Fibroblast of upper back skin (primary cell): ENCODE measurements at regions not wholly inside any gene's neighbourhood (a gene's known extent, or its start where the extent isn't known, plus 50 kb on each side); places are given as distances from the start of the nearest gene placed in this dataset.
A peak's percentile ranks its signal among the peaks of the same experiment; 100 is the strongest.

Source experiments
- DNase-seq: peaks from one replicate; pipeline ENCODE4 v3.0.0-alpha.2; 2013

DNA sequence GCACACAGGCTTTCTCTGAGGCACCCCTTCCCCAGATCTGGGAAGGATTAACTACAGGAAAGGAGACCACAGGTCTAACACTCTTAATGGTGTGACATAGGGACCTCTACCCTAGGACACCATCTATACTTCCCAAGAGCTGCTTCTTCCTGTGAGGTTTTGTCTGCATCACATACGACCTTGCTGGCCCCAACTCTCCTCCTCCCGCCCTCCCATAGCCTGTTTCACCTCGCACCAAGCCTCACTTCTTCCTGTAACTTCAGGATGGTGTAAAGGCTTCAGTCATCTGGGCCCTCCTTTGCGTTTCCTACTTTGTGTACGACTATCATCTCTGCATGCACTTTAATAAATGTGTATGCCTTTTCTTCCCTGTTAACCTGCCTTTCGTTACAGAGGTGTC, 274.3 kb downstream of the KLF6 start:
- DNase-seq: no peak

DNA sequence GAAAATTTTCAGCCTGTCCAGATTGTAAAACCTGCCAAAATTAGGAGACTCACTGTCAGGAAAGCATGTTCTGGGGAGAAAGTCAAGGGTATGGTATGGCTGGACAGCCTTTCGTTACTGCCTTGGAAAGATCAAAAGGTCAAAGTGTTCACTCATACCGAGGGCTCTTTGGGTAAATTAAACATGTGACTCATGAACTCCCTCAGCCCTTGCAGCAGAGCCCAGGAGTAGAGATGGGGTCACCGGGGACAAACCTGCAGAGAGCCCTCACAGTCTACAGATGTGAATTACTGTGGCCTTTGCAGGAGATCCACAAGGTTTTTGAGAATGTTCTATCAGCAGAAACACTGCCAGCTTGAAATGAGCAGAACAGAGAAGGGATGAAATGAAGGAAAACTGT, 275.7 kb downstream of the KLF6 start:
- DNase-seq: no peak

DNA sequence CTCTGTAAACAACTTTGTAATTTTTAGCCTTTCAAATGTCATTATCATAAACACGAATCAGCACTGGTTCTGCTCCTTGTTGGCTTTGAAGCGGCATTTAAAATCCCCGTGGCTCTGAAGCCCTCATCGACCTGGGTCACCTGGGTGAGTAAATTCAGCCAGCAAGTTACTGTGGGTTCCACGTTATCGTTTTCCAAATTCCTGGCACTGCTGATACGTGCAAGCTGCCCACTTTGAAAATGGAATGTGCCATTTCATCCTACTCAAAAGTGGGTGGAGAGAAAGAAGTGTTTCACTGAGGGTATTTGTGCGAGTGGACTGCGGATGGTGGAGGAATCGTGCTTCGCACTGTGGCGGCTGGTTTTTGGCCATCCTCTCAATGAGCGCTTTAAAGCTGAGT, 281.7 kb downstream of the KLF6 start:
- no peak for DNase-seq

DNA sequence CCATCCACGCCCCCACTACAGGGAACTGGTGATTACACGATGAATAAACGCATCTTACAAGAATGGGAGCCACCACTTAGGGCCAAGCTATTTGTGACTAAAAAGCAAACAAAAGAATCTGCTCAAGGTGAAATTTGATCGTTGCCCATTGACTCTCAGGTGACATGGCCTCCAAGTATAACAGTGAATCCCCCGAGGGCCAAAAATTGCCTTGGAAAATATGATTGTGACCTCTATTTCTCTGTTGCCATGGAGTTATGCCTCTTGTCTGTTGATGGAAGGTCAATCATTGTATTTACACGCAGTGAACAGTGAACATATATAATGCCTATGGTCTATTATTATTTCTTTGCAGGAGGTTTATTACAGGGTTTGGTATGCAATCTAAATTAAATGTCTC, 282.3 kb downstream of the KLF6 start:
- DNase-seq: no peak

DNA sequence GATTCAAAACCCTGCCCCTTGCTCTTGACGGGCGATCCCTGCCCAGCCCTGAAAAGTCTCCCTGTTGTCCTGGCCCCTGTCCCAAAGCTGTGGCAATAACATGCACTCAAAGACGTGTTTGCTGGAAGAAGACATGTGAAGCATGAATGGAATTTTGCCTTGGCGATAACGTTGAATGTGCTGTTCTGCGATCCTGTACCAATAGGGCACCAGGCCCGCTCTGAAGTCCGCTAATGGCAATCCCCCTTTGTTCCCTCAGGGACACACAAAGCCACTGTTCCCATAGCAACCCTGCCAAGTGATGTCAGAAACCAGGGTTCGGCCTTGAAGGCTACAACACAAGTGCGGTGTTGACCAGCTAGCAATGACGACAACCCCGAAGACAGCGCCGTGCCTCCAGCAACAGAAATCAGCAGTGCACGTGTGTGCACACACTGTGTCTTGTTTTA, 284.6 kb downstream of the KLF6 start:
- DNase-seq: peak; percentile 75

DNA sequence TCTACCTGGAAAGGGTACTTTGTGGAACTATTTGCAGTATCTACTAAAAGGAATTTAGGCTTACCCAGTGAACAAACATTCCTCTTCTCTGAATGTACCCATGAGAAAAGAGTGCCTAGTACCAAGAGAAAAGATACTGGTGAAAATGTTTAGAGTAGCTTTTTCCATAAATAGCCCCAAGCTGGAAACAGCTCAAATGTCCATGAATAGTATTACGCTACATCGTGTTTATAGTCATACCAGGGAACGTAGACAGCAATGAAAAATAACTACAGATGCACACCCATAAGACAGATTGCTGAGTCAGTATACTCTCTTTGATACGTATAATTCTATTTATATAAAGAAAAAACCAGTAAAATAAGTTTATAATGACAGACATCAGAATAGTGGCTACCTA, 285.9 kb downstream of the KLF6 start:
- peak; percentile 22 for DNase-seq

DNA sequence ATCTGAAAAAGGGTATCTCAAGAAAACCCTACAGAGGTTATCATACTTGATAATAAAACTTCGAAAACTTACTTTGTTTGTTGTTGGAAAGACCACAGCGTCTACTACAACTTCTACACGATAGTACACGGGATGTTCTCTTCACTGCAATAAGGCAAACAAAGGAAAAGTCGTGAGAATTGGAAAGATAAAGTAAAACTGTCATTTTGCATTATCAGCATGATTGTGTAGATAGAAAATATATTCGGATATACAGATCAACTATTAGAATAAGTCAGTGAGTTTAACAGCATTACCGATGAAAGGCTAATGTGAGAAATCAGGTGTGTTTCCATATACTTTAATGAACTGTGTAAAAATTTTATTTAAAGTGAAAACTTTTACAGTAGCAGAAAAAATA, 287.4 kb downstream of the KLF6 start:
- no peak for DNase-seq

DNA sequence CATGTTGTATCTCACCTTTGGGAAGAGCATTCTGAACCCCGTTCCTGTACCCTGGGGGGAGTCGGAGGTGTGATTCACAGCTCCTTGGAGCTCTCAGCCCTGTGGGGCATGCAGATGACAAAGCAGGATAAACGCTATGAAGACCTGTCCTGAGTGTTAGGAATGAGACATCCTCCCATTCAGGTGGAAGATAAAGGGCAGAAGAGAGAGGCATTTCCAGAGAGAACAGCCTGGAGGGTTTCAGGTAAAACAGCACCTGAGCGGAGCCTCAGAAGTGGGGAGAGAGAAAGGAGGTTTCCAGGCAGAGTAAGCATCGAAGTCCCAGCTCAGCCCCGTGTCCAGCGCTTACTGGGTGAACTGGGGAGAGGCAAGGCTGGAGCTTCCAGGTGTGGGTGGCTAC, 288.9 kb downstream of the KLF6 start:
- no peak for DNase-seq

DNA sequence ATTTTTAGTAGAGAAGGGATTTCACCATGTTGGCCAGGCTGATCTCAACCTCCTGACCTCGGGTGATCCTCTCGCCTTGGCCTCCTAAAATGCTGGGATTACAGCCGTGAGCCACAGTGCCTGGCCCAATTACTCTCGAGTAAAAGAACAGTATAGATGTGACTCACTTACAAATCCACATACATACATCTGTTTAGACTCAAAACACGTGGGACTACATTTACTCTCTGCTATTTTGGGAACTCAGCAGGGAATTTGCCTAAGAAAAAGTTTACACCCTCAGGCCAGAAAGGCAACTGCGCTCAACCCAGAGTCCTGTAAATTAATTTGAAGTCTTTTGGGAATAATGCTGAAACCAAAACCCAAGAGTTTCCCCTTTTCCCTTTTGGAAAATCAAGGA, 289.7 kb downstream of the KLF6 start:
- peak; percentile 56 for DNase-seq

DNA sequence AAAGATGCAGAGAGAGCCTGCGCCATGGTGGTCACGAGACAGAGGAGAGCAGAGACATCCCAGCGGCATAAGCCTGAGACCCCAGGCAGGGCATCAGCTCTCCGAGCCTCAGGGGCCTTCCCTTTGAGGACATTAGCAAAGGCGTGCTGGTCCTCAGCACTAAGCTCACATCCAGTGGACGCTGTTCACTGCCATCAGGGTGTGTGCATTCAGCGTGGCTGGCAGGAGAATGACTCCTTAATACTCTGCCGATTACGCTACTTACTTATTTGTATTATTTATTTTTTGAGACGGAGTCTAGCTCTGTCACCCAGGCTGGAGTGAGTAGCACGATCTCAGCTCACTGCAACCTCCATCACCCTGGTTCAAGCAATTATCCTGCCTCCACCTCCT, 290.2 kb downstream of the KLF6 start:
- no peak for DNase-seq

DNA sequence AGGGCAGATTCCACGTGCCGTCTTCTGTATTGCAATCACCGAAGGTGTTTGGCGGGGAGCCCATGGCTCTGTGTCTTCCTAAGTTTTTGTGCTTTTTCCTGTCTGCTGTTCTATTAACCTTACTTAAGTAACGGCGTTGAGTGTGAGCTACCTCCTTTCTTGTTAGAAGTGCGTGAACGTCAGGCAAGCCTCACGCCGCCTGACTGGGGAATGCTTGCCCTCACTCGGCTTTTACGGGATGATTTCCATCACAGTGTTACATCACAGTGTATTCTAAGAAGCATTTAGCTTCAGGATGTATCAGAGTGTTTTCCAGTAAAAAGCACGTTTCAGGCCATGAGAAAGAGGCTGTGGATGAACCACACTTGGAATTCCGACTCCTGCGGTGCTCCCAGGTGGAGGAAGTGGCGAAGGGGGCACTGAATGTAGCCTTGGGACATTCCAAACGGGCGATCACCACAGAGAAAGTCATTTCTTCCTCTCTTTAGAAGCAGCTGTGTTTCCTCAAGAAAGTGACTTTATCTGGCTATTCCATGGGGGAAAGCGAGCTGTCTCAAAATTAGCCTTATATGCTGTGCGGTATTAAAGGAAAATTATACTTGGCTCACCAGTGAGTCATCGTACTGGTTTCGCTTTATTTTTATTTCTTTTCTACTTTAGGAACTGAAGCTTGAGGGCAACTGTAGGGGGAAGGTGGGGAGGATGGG, 290.7 kb downstream of the KLF6 start:
- DNase-seq: peak; percentile 44

DNA sequence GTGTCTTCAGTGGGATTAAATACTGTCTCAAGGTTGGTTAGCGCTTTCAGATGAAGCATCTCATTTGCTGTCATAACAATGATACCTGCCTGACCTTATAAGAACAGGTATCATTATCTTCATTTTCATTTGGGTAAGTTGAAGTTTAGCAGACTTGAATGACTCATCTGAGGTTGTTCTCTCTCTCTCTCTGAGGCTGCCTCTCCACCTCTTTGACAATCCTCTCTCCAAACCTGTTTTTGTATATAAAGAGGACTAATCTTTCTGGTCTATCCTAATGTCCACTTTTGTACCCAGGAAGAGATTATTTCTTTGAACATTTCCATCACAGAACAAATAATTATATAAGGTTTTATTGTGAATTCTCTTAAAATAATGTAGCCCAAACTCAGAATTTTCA, 291.4 kb downstream of the KLF6 start:
- no peak for DNase-seq

DNA sequence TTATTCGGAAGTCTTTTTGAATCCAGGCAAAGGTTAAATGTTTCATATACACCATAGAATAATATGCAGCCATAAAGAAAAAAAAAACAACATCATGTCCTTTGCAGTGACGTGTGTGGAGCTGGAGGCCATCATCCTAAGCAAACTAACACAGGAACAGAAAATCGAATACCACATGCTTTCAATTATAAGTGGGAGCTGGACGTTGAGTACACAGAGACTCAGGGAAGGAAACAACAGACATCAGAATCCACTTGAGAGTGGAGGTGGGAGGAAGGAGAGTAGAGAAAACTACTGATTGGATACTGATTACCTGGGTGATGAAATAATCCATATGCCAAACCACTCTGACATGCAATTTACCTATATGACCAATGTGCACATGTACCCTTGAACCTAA, 293.4 kb downstream of the KLF6 start:
- no peak for DNase-seq

DNA sequence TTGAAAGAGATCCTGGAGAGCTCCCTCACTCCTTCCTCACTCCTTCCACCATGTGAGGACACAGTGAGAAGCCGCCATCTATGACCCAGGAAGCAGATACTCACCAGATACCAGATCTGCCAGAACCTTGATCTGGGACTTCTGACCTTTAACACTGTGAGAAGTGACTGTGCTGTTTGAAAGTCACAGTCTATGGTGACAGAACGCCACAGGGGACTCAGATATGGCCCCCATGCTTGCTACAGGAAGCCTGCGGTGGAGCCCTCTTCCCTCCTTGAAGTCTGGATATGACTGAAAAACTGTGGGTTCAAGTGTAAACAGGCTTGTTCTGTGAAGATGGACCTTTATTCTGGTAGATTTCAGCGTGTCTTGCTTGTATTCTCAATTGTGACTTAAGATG, 297.8 kb downstream of the KLF6 start:
- DNase-seq: no peak

DNA sequence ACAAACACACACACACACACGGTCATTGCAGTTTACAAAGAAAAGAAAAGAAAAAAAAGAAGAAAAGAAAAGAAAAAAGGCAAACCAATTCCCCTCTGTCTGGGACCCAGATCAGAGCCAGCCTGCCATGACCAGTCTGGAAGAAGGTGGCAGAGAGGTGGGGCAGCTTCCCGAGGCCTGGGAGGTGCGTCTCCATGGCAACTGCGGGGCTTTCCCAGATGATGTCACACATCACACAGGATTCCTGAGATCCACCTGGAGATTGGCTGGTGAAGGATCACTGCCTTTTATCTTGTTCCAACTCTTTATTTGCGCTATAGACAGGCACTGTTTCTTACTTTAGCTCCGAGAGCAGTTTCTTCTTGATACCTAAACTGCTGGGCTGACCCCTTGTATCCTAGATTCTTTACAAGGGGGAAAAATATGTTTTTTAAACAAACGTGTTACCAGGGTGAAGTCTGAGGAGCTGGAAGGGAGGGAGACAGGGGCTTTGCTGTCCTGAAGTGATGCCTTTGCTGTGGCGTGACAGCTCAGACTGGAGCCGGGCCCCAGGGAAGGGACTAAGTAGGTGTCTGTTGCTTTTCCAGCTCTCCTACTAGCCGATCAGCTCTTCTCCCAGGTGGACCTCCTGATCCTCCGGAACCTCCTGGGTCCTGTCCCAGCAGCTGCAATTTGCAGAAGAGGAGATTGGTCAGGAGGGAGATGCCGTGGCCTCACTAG, 298.5 kb downstream of the KLF6 start:
- no peak for DNase-seq

DNA sequence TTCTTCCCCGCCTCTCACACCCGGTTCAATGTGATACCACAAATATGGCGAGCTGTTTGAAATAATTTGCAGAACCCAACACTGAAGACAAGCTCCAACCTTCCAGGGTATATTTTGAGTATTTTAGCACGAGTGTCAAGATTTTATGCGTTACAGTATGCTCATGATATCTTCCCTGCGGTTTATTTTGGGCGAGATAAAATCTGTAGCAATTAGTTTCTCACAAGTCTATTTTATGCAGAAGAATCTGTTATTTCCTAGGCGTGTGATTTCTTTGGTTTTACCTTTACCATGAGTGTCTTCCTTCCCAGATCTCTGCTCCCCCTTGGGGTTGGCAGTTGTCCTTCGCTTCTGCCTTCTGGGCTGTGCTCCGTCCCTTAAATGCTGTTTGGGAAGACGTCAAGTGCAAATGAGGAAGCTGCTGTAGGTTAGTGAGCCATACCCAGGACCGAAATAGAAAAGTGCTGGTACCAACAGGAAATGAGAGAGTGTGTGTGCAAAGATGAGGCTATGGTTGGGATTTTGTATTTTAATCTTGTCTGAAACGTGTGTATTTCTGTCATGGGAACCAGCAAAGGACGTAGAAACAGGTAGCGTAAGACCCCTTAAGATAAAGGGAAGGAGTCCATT, 299.8 kb downstream of the KLF6 start:
- DNase-seq: no peak

DNA sequence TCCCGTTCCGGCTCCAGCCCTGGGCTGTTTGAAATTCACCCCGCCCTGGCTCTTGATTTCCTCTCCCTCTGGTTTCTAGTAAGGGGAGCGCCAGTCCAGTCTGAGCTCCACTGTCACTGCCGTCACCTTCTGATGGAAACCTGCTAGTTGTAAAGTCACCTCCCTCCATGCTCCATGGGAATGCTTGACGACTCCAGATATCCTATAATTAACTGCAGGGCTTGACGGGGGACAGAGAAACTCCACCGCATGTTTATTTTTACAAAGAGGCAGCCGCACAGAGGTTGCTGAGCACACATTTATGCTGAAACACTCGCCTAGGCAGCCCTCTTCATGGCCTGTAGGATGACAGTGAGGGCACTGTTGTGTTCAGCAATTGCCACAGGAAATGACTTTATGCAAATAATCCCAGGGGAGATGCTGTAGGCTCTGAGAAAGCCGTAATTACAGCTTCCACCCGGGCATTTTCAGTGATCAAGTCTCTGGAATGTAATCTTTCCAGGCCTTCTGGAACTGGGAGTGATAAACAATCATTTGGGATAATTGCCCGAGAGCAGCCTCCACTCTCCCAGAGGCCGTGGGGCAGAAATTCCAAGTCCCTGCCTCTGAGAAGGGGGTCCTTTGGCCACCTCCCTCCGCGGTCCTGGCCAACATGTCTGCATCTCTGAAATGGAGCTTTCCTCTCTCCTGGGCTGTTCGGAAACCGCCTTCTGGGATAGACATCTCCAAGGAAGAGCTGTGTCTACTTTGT, 300.5 kb downstream of the KLF6 start:
- DNase-seq: peak; percentile 57

DNA sequence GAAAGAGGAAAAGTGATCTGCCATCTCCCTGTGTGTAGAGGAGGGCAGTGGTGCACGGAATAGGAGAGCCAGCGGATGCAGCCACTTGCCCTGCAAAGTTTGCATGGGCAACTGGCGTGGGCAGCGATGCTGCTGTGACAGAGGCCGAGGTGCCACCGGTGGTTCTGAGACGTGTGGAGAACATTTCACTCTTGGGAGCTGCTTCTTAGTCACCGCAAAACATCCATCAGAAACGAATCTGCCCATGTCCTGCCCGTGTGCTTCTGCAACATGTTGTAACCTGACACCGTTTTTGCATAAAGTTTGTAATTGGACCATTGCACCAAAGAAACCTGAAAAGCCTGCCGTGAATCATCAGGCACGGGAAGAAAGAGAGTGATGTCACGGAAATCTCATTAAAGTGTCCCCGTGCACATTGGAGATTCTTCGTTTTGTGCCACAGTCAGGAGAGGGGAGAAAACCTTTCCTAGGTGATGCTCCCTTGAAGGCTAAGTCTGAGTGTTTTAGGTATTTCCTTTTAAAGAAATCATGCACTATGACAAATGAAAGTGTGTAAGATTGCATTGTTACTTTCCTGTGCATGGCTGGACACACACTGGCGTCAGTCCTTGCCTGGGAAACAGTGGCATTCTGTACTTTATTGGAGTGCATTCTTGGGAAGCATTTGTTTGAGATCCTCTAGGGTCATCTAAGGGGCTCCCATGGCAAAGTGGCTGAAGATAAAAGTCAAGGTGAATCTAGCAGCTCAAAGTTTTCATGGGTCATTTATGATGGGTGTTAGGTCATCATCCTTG, 302.6 kb downstream of the KLF6 start:
- peak; percentile 92 for DNase-seq

DNA sequence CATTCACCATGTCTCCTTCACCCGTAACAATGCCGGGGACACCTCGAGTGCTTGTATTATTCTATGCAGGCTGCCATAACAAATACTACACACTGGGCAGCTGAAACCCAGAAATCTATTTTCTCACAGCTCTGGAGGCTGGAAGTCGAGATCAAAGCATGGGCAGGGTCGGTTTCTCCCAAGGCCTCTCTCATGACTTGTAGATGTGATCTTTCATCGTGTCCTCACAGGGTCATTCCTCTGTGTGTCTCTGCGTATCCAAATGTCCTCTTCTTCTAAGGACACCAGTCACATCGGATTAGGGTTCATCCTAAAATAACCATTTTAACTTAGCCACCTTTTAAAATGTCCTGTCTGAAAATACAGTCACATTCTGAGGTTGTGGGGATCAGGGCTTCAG, 303.5 kb downstream of the KLF6 start:
- DNase-seq: no peak

DNA sequence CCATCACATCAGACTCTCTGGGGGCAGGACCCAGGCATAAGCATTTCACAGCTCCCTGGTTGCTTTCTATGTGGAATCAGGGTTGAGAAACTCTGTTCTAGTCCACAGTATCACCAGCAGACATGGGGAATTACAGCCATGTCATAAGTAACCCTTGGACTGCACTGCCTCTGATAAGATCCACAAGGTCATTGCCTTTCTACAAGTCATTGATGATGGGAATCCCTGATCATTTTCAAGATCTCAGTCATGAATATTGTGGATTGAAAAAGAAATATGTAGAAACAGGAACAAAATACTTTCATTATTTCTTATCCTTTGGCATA, 304.1 kb downstream of the KLF6 start:
- DNase-seq: no peak

DNA sequence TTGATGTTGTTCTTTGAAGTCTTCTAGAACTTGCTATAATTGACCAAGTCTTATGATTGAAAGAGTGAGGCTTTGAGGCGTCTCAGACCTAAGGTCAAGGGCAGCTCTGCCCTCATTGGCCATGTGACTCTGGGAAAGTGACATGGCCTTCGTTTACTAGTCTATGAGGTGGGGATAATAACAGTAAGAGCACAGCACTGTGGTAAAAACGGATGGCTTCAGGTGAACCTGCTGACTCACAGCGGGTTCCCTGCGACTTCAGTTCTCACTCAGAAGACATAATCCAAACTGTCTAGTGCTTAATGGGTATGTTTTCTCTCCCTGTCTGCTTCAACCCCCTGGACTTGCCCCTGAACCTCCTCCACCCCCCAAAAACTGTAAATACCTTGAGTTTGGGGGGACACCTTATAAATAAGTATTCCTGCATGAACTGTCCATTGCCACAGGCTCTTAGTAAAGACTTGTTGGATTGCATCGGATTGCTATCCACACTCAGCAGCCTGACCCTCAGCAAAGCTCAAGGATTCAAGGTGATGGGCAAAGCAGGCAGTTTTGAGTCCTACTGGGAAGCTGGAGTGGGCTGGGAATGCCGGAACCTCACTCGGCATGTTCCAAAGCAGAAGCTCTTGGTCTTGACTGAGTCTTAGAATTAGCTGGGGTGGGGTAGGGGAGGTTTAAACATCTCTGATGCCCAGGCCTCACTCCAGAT, 304.6 kb downstream of the KLF6 start:
- DNase-seq: no peak

DNA sequence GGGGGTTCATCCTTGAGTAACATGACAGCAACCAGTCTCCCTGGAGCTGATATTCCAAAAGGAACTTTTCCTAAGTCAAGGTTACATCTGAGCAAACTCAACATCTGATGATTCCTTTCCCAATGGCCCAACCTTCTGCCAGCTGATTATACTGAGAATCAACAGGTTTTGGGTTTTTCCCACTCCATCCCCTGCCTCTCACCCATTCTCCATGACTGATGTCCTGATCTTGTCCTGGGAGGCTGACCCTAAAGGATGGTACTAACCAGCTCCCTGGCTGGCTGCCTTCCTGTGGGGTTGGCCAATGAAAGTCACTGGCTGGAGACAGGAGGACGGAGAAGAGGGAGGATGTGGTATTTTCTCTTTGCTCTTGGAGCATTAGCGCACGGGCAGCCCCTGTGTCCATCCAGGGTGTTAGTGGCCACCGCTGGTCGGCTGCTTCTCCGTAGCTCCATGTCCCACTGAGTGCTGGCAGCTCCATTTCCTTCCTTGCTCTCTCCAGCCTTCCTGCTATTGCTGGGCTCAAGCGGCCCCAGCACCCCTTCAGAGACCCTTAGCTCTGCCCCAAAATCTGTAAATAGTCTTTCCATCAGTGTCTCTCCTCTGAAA, 306.2 kb upstream of the PITRM1 start:
- DNase-seq: no peak
